K562 (cell line): ENCODE measurements at regions not wholly inside any gene's neighbourhood (a gene's known extent, or its start where the extent isn't known, plus 50 kb on each side); places are given as distances from the start of the nearest gene placed in this dataset.

Experiments
- ATAC-seq: fragments of 200-7000 bp; cut with Tn5 transposase; 3 replicates; pipeline ENCODE4 v1.9.1; 2020; ENCODE audit warnings: moderate library complexity
- BruUV-seq: library from RNA; stranded (reverse); fragments of 400-500 nt; replicated peaks from 2 replicates; lab custom pipeline; 2021; lab: Mats Ljungman, UMichigan
- CTCF ChIA-PET: fragments of 300-600 bp; formaldehyde crosslinking; extraction: SDS; loops from one replicate; lab custom pipeline; 2021; ENCODE audit warnings: low intra/inter-chr PET ratio; lab: Yijun Ruan, JAX
- POLR2A ChIA-PET: fragments of 300-600, 350-650 bp; sonication (Branson Sonifier 250); formaldehyde crosslinking; extraction: SDS; loops from one replicate; lab custom pipeline; 2021; ENCODE audit warnings: antibody characterized with exemption, inconsistent platforms; lab: Yijun Ruan, JAX
- DNase-seq, 4 experiments: peaks; one replicate each; pipeline versions ENCODE4 v3.0.0 to v3.0.0-alpha.2; 2011 to 2018; ENCODE audit warnings: low spot score in 3 of 4, mixed read lengths in 3 of 4; ENCODE audit errors: extremely low read depth in 1 of 4
- FAIRE-seq: peaks from 2 replicates; lab custom pipeline; 2011; peaks lifted over from hg19 to GRCh38; lab: Jason Lieb, UNC
- H2AFZ ChIP-seq: 2 replicates; pipeline ENCODE4 v1.6.0; 2011; ENCODE audit warnings: low read depth, low read length, control low read depth, inconsistent platforms
- H3K27ac ChIP-seq: fragments of 200-600 bp; 3 replicates; pipeline ENCODE4 v1.8.0; 2011; ENCODE audit warnings: low read depth, mild to moderate bottlenecking, control low read depth, inconsistent platforms, low read length, moderate library complexity, mixed read lengths; ENCODE audit errors: extremely low read depth
- H3K27me3 ChIP-seq, 2 experiments: fragments of 300-600 bp in 1 of 2; 2 replicates in 1 of 2; 3 replicates in 1 of 2; pipeline versions ENCODE4 v1.6.0 to v1.8.0; 2011; ENCODE audit warnings: inconsistent platforms in 2 of 2, low read length in 2 of 2, mild to moderate bottlenecking in 1 of 2, mixed read lengths in 1 of 2, moderate library complexity in 1 of 2; ENCODE audit not compliant: control insufficient read depth in 2 of 2, insufficient read depth in 2 of 2
- H3K36me3 ChIP-seq: fragments of 300-600 bp; 3 replicates; pipeline ENCODE4 v1.8.0; 2011; ENCODE audit warnings: mild to moderate bottlenecking, low read length, inconsistent platforms; ENCODE audit not compliant: control insufficient read depth, insufficient read depth
- H3K4me1 ChIP-seq, 2 experiments: fragments of 200-600 bp in 1 of 2; replicated peaks in 1 of 2; 2 replicates in 1 of 2; 3 replicates in 1 of 2; pipeline versions ENCODE4 v1.5.1 to v1.8.0; 2011; ENCODE audit warnings: inconsistent platforms in 2 of 2, low read length in 2 of 2, mild to moderate bottlenecking in 1 of 2, mixed read lengths in 1 of 2, moderate library complexity in 1 of 2; ENCODE audit not compliant: control insufficient read depth in 2 of 2, insufficient read depth in 2 of 2
- H3K4me2 ChIP-seq: 2 replicates; pipeline ENCODE4 v1.6.1; 2011; ENCODE audit warnings: low read length, control low read depth, inconsistent platforms, mixed read lengths; ENCODE audit not compliant: insufficient read depth
- H3K4me3 ChIP-seq: fragments of 200-600 bp; sonication (generic), shearing (Covaris generic); 2 replicates; pipeline ENCODE4 v1.5.1; 2016; ENCODE audit warnings: control low read depth, inconsistent platforms
- H3K79me2 ChIP-seq: fragments of 200-600 bp; 3 replicates; pipeline ENCODE4 v1.8.0; 2011; ENCODE audit warnings: low read length, inconsistent platforms; ENCODE audit not compliant: control insufficient read depth, insufficient read depth
- H3K9ac ChIP-seq, 2 experiments: 2 replicates each; pipeline versions ENCODE4 v1.6.0 to v1.6.1; 2011; ENCODE audit warnings: low read depth in 2 of 2, low read length in 2 of 2, control low read depth in 1 of 2, inconsistent platforms in 1 of 2, mild to moderate bottlenecking in 1 of 2, mixed read lengths in 1 of 2; ENCODE audit not compliant: insufficient read depth in 1 of 2
- H3K9me1 ChIP-seq: one replicate; pipeline ENCODE4 v1.6.0; 2011; ENCODE audit warnings: inconsistent platforms, mild to moderate bottlenecking, low read length, moderate library complexity; ENCODE audit not compliant: control insufficient read depth, insufficient read depth
- H3K9me3 ChIP-seq: replicated peaks from 2 replicates; pipeline ENCODE4 v1.5.1; 2011; ENCODE audit warnings: low read depth, low read length, inconsistent platforms; ENCODE audit not compliant: control insufficient read depth, insufficient read depth
- H4K20me1 ChIP-seq: replicated peaks from 2 replicates; pipeline ENCODE4 v1.6.1; 2011; ENCODE audit warnings: low read length, inconsistent platforms, mixed read lengths; ENCODE audit not compliant: control insufficient read depth, insufficient read depth
- HOXB6 ChIP-seq: fragments of 250-450 bp; sonication (Bioruptor Pico); IDR thresholded peaks from 2 replicates; pipeline ENCODE4 v1.5.1; 2022; ENCODE audit warnings: mild to moderate bottlenecking, borderline replicate concordance
- LCOR ChIP-seq: sonication (generic); formaldehyde crosslinking; IDR thresholded peaks from 2 replicates; pipeline ENCODE4 v1.8.0; 2022; ENCODE audit warnings: mild to moderate bottlenecking, missing genetic modification reagents
- RAD21 ChIP-seq, 2 experiments: fragments of 250-450 bp in 1 of 2; fragments of 450-650 bp in 1 of 2; sonication (Bioruptor Pico) in 1 of 2; formaldehyde crosslinking in 1 of 2; IDR thresholded peaks in 1 of 2; conservative IDR thresholded peaks in 1 of 2; 2 replicates each; pipeline versions ENCODE4 v1.4.0 to v1.8.0; 2020 to 2022; ENCODE audit warnings: mild to moderate bottlenecking in 2 of 2, moderate library complexity in 1 of 2
- RFX1 ChIP-seq: fragments of 450-650 bp; IDR thresholded peaks from 2 replicates; pipeline ENCODE4 v1.6.1; 2016; ENCODE audit warnings: mild to moderate bottlenecking, moderate library complexity
- ZNF311 ChIP-seq: fragments of 250-450 bp; sonication (Bioruptor Pico); IDR thresholded peaks from 2 replicates; pipeline ENCODE4 v1.4.0; 2020; ENCODE audit warnings: mild to moderate bottlenecking, moderate library complexity
- WGBS: fragments of 100-300 bp; shearing (Covaris generic); methylation state at CpG from one replicate; pipeline ENCODE4 v1.1.6; 2016; ENCODE audit warnings: low coverage, mixed read lengths; ENCODE audit not compliant: insufficient coverage; ENCODE audit errors: missing lambda C conversion rate; 5-methylcytosine and 5-hydroxymethylcytosine counted together
- in situ Hi-C: fragments of 300-500 bp; cut with MboI; formaldehyde crosslinking; loops from 4 replicates; pipeline ENCODE4 v1.15.0; 2018; ENCODE audit warnings: inconsistent platforms, mixed read lengths
- intact Hi-C: fragments of 100-400 bp; cut with micrococcal nuclease; formaldehyde crosslinking; loops from 2 replicates; pipeline ENCODE4 v1.14.2; 2022

GRCh38 chr6:25052181-25052580, 116.4 kb upstream of the RIPOR2 start:
- POLR2A ChIA-PET = no interaction called here
- in situ Hi-C loops = no loop called here

GRCh38 chr6:25053875-25054371, 118.2 kb upstream of the RIPOR2 start:
- intact Hi-C loops = no loop called here
- BruUV-seq = no TSS peak

More at GRCh38 chr6:25052181-25052580, 116.4 kb upstream of the RIPOR2 start:
- Histone ChIP-seq H3K79me2 (no peaks in the 10 kb centered on the region), H3K9me3 (no peaks in the 10 kb centered on the region), H3K27ac (no peak overlapping the region), H3K36me3 (no peaks in the 10 kb centered on the region), H3K4me1 (no peaks in the 10 kb centered on the region; a peak in 1 of 5 replicates)
- CTCF ChIA-PET = no interaction called here
- no TSS peak for BruUV-seq
- WGBS = 0% methylated on average over 1 of the region's 1 CpG
- no peak for DNase-seq
- TF ChIP-seq ZNF311 (CRISPR knock-in tag) = 0 out of 2 replicates have a peak, but pooled peaks have one; percentile 33
- TF ChIP-seq HOXB6 (CRISPR knock-in tag) = no peak
- TF ChIP-seq, all 486 proteins: peak for 1
- FAIRE-seq (no peak), ATAC-seq (no peak)
- no peak overlapping the region for H3K9ac ChIP-seq
- no peak overlapping the region for H3K4me2 ChIP-seq
- no peaks in the 10 kb centered on the region for H3K9me1 ChIP-seq
- intact Hi-C loops = no loop called here
- no peak overlapping the region for H2AFZ ChIP-seq
- H4K20me1 ChIP-seq = no peaks in the 10 kb centered on the region
- H3K4me3 ChIP-seq = no peak overlapping the region
- peaks cover 0 to 8% of the 10 kb centered on the region in 2 experiments; a peak in 1 of 5 replicates for H3K27me3 ChIP-seq

More at GRCh38 chr6:25053875-25054371, 118.2 kb upstream of the RIPOR2 start:
- FAIRE-seq (no peak), DNase-seq (no peak), ATAC-seq (no peak)
- Histone ChIP-seq H3K27me3 (peaks cover 0 to 8% of the 10 kb centered on the region in 2 experiments; a peak in 1 of 5 replicates), H3K4me3 (no peak overlapping the region), H3K27ac (no peak overlapping the region), H3K9me1 (no peaks in the 10 kb centered on the region), H3K36me3 (no peaks in the 10 kb centered on the region), H3K9me3 (no peaks in the 10 kb centered on the region), H3K79me2 (no peaks in the 10 kb centered on the region), H3K4me2 (no peak overlapping the region), H3K4me1 (no peaks in the 10 kb centered on the region; a peak in 1 of 5 replicates), H4K20me1 (no peaks in the 10 kb centered on the region), H3K9ac (no peak overlapping the region), H2AFZ (no peak overlapping the region)
- in situ Hi-C loops = no loop called here
- TF ChIP-seq RAD21 (CRISPR knock-in tag; conservative IDR thresholded peaks at IDR 0.05 in 1 of 2, IDR thresholded peaks at IDR 0.05 in 1 of 2) = 0 out of 4 replicates have a peak, but pooled peaks of 1 of the 2 experiments have one; percentile 5
- 0 out of 2 replicates have a peak, but pooled peaks have one; percentile 15 for TF ChIP-seq RFX1
- no peak for TF ChIP-seq LCOR (CRISPR knock-in tag)
- 6% methylated on average over 2 of the region's 2 CpGs for WGBS
- CTCF ChIA-PET = no interaction called here
- POLR2A ChIA-PET = interaction anchor here (0.7 to 1.0 kb wide), 3 partner anchors 10 to 21 kb away, joined by 3 to 4 read pairs (median 3); no protein-coding TSS in a partner anchor
